GM23338 (cell line): ENCODE measurements at regions not wholly inside any gene's neighbourhood (a gene's known extent, or its start where the extent isn't known, plus 50 kb on each side); places are given as distances from the start of the nearest gene placed in this dataset.

Experiments used
- ATAC-seq: fragments of 200-7000 bp; cut with Tn5 transposase; 3 replicates; pipeline ENCODE4 v1.9.1; 2020
- DNase-seq: peaks from one replicate; pipeline ENCODE4 v3.0.0-alpha.2; 2015; ENCODE audit warnings: low spot score
- H2AFZ ChIP-seq: fragments of 200-600 bp; sonication (generic); 2 replicates; pipeline ENCODE4 v1.8.0; 2016; ENCODE audit warnings: antibody characterized with exemption, mild to moderate bottlenecking, moderate library complexity
- H3F3A ChIP-seq: fragments of 200-600 bp; sonication (generic); replicated peaks from 2 replicates; pipeline ENCODE4 v1.8.0; 2017; ENCODE audit warnings: antibody characterized with exemption, mixed run types, low read depth
- H3K27ac ChIP-seq: fragments of 200-600 bp; sonication (generic); 2 replicates; pipeline ENCODE4 v1.6.1; 2016; ENCODE audit warnings: low read depth
- H3K27me3 ChIP-seq: fragments of 200-600 bp; sonication (generic); 2 replicates; pipeline ENCODE4 v1.8.0; 2016; ENCODE audit warnings: mild to moderate bottlenecking, mixed run types, moderate library complexity; ENCODE audit not compliant: insufficient read depth
- H3K36me3 ChIP-seq: fragments of 200-600 bp; sonication (generic); 2 replicates; pipeline ENCODE4 v1.8.0; 2016; ENCODE audit warnings: mild to moderate bottlenecking; ENCODE audit not compliant: insufficient read depth
- H3K4me1 ChIP-seq: fragments of 200-600 bp; sonication (generic); 2 replicates; pipeline ENCODE4 v1.8.0; 2016; ENCODE audit warnings: mild to moderate bottlenecking, moderate library complexity; ENCODE audit not compliant: insufficient read depth
- H3K4me2 ChIP-seq: fragments of 200-600 bp; sonication (generic); 2 replicates; pipeline ENCODE4 v1.7.1; 2017; ENCODE audit warnings: mixed run types
- H3K4me3 ChIP-seq: fragments of 200-600 bp; sonication (generic); 2 replicates; pipeline ENCODE4 v1.6.1; 2016; ENCODE audit warnings: mixed run types
- H3K79me2 ChIP-seq: fragments of 200-600 bp; sonication (generic); replicated peaks from 2 replicates; pipeline ENCODE4 v1.8.0; 2017; ENCODE audit warnings: mild to moderate bottlenecking; ENCODE audit not compliant: insufficient read depth
- H3K9me2 ChIP-seq: fragments of 200-600 bp; sonication (generic); 2 replicates; pipeline ENCODE4 v1.8.0; 2017; ENCODE audit not compliant: insufficient read depth
- H4K20me1 ChIP-seq: fragments of 200-600 bp; sonication (generic); replicated peaks from 2 replicates; pipeline ENCODE4 v1.8.0; 2017; ENCODE audit warnings: mild to moderate bottlenecking; ENCODE audit not compliant: insufficient read depth
- H3K27ac Mint-ChIP-seq: 2 replicates; pipeline ENCODE4 v1.8.0; 2020; ENCODE audit warnings: inconsistent platforms, mild to moderate bottlenecking, moderate library complexity, mixed read lengths
- H3K27me3 Mint-ChIP-seq: 3 replicates; pipeline ENCODE4 v1.8.0; 2022; ENCODE audit warnings: low read depth, mild to moderate bottlenecking, moderate library complexity, mixed read lengths, inconsistent platforms; ENCODE audit not compliant: insufficient read depth, poor library complexity
- H3K36me3 Mint-ChIP-seq: 3 replicates; pipeline ENCODE4 v1.8.0; 2021; ENCODE audit warnings: low read depth, mild to moderate bottlenecking, inconsistent platforms, moderate library complexity, mixed read lengths
- H3K4me1 Mint-ChIP-seq: 3 replicates; pipeline ENCODE4 v1.8.0; 2020; ENCODE audit warnings: mild to moderate bottlenecking, inconsistent platforms, mixed read lengths
- H3K4me3 Mint-ChIP-seq: 3 replicates; pipeline ENCODE4 v1.8.0; 2021; ENCODE audit warnings: moderate library complexity, mild to moderate bottlenecking, inconsistent platforms, mixed read lengths
- H3K9me3 Mint-ChIP-seq: 3 replicates; pipeline ENCODE4 v1.8.0; 2020; ENCODE audit warnings: moderate library complexity, mild to moderate bottlenecking, inconsistent platforms, mixed read lengths
- CREB1 ChIP-seq: fragments of 250-450 bp; sonication (Bioruptor Pico); IDR thresholded peaks from 2 replicates; pipeline ENCODE4 v1.5.0; 2020; ENCODE audit warnings: low read depth, mild to moderate bottlenecking, moderate library complexity
- CTCF ChIP-seq, 2 experiments: fragments of 200-600 bp in 1 of 2; sonication (generic) in 1 of 2; conservative IDR thresholded peaks; 2 replicates each; pipeline versions ENCODE4 v1.5.1 to v1.6.1; 2016 to 2017; ENCODE audit warnings: antibody characterized with exemption in 2 of 2, low read depth in 2 of 2, mild to moderate bottlenecking in 2 of 2, moderate library complexity in 1 of 2
- ETS1 ChIP-seq: IDR thresholded peaks from 2 replicates; pipeline ENCODE4 v1.6.1; 2016; ENCODE audit warnings: antibody characterized with exemption
- EZH2 ChIP-seq: fragments of 200-600 bp; sonication (generic); IDR thresholded peaks from one replicate; pipeline ENCODE4 v1.8.0; 2017; ENCODE audit warnings: antibody characterized with exemption, mild to moderate bottlenecking, low read depth; ENCODE audit not compliant: unreplicated experiment
- EZH2phosphoT487 ChIP-seq: fragments of 200-600 bp; sonication (generic); IDR thresholded peaks from one replicate; pipeline ENCODE4 v1.8.1; 2018; ENCODE audit warnings: antibody characterized with exemption; ENCODE audit not compliant: unreplicated experiment
- JUNB ChIP-seq: IDR thresholded peaks from one replicate; pipeline ENCODE4 v1.6.1; 2016; ENCODE audit warnings: antibody characterized with exemption; ENCODE audit not compliant: unreplicated experiment
- NANOG ChIP-seq: IDR thresholded peaks from 2 replicates; pipeline ENCODE4 v1.6.1; 2016; ENCODE audit warnings: antibody characterized with exemption, borderline replicate concordance
- POLR2AphosphoS5 ChIP-seq: IDR thresholded peaks from 2 replicates; pipeline ENCODE4 v1.6.1; 2016; ENCODE audit warnings: antibody characterized with exemption, low read depth
- REST ChIP-seq: IDR thresholded peaks from one replicate; pipeline ENCODE4 v1.6.1; 2018; ENCODE audit warnings: antibody characterized with exemption; ENCODE audit not compliant: unreplicated experiment
- STAT1 ChIP-seq: IDR thresholded peaks from one replicate; pipeline ENCODE4 v1.6.1; 2016; ENCODE audit warnings: antibody characterized with exemption; ENCODE audit not compliant: unreplicated experiment
- ZNF114 ChIP-seq: fragments of 250-450 bp; sonication (Bioruptor Pico); IDR thresholded peaks from 2 replicates; pipeline ENCODE4 v1.5.0; 2020; ENCODE audit warnings: mild to moderate bottlenecking, moderate library complexity
- ZNF331 ChIP-seq: fragments of 250-450 bp; sonication (Bioruptor Pico); IDR thresholded peaks from 2 replicates; pipeline ENCODE4 v1.5.0; 2020; ENCODE audit warnings: low read depth, mild to moderate bottlenecking, moderate library complexity
- ZNF462 ChIP-seq: fragments of 250-450 bp; sonication (Bioruptor Pico); IDR thresholded peaks from 2 replicates; pipeline ENCODE4 v1.5.0; 2020; ENCODE audit warnings: mild to moderate bottlenecking, moderate library complexity

GRCh38 chrX:115491766-115492165 is 69.2 kb upstream of the PLS3 start:
- Histone ChIP-seq H3K79me2 (no peaks in the 10 kb centered on the region), H3K4me2 (no peak overlapping the region), H3K4me1 (no peaks in the 10 kb centered on the region), H3K27me3 (no peaks in the 10 kb centered on the region), H3K36me3 (no peaks in the 10 kb centered on the region), H3K9me2 (no peaks in the 10 kb centered on the region), H3F3A (no peaks in the 10 kb centered on the region), H3K27ac (no peak overlapping the region), H3K4me3 (no peak overlapping the region), H4K20me1 (no peaks in the 10 kb centered on the region), H2AFZ (no peak overlapping the region)
- H3K27me3 Mint-ChIP-seq: no peaks in the 10 kb centered on the region
- no peak for DNase-seq
- H3K36me3 Mint-ChIP-seq: no peaks in the 10 kb centered on the region
- H3K4me3 Mint-ChIP-seq: no peak overlapping the region
- H3K27ac Mint-ChIP-seq: no peak overlapping the region
- H3K4me1 Mint-ChIP-seq: peaks cover 3% of the 10 kb centered on the region
- no peak for ATAC-seq
- TF ChIP-seq CTCF (conservative IDR thresholded peaks at IDR 0.05; ENCODE audit: low read depth in 2 of 2) (no peak), POLR2AphosphoS5 (no peak), EZH2phosphoT487 (no peak), ZNF331 (CRISPR knock-in tag) (no peak), NANOG (no peak), JUNB (no peak), ZNF462 (no peak), REST (no peak), EZH2 (no peak), ETS1 (no peak), CREB1 (CRISPR knock-in tag) (no peak), STAT1 (no peak), ZNF114 (CRISPR knock-in tag) (no peak)
- H3K9me3 Mint-ChIP-seq: no peaks in the 10 kb centered on the region
